Anterior cingulate cortex (tissue), 58 donors: ENCODE measurements at regions not wholly inside any gene's neighbourhood (a gene's known extent, or its start where the extent isn't known, plus 50 kb on each side); places are given as distances from the start of the nearest gene placed in this dataset.
"Not testable (repeated sequence)": the region's sequence is repeated elsewhere in the genome, so short reads cannot be mapped to it uniquely, and the experiment has no call there.

Source experiments
- DNase-seq, 58 donors: peaks; one replicate each; lab custom pipeline; 2025; lab: John Stamatoyannopoulos, UW

- DNase-seq = no peak
These were observed 1313.1 kb downstream of the JRKL start for GRCh38 chr11:97702951-97703350.

- no peak for DNase-seq
These were observed 1314.0 kb downstream of the JRKL start for GRCh38 chr11:97703851-97704250.

- not testable (repeated sequence) for DNase-seq
These were observed 1315.3 kb upstream of the CNTN5 start for GRCh38 chr11:97705441-97705840.

- DNase-seq = no peak
These were observed 1302.8 kb upstream of the CNTN5 start for GRCh38 chr11:97717922-97718321.

DNA sequence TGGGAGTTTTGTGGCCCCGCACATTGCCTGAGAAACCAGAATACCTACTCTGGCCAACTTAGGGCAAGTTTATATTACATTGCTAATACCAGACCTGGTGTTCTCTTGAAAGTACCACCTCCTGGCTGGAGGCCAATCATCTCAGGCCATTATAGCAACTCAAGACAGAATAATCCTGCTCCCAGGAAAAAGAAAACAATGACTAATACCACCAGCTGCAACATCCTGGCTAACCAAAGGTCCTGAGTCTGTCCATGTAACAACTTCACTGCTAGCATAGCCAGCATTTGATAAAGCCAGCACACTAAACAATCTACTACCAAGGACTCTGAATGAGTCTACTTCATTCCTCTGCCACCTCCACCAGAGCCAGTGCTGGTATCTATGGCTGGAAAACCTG is 1298.7 kb upstream of the CNTN5 start:
- DNase-seq = no peak

GRCh38 chr11:97722721-97723120 is 1298.0 kb upstream of the CNTN5 start:
- no peak for DNase-seq

- DNase-seq = no peak
These were observed 1291.0 kb upstream of the CNTN5 start for GRCh38 chr11:97729546-97730272.

DNA sequence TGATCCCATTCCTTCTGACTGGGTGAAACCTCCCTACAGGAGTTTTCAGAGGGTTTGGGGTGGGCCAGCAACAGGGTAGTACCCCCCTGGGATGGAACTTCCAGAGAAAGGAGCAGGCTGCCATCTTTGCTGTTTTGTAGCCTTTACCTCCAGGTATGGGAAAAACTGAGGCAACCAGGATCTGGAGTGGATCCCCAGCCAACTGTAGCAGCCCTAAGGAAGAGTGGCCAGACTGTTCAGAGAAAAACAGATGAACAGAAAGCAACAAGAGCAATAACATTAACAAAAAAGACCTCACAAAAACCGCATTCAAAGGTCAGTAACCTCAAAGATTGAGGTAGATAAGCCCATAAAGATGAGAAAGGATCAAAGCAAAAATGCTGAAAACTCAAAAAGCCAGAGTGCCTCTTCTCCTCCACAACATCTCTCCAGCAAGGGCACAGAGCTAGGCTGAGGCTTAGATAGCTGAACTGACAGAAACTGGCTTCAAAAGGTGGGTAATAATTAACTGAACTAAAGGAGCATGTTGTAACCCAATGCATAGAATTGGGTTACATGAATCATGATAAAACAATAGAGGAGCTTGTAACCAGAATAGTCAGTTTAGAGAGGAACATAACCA is 1288.6 kb upstream of the CNTN5 start:
- no peak for DNase-seq

GRCh38 chr11:97738751-97739150 is 1282.0 kb upstream of the CNTN5 start:
- no peak for DNase-seq

GRCh38 chr11:97739932-97740800 is 1280.6 kb upstream of the CNTN5 start:
- no peak for DNase-seq

DNA sequence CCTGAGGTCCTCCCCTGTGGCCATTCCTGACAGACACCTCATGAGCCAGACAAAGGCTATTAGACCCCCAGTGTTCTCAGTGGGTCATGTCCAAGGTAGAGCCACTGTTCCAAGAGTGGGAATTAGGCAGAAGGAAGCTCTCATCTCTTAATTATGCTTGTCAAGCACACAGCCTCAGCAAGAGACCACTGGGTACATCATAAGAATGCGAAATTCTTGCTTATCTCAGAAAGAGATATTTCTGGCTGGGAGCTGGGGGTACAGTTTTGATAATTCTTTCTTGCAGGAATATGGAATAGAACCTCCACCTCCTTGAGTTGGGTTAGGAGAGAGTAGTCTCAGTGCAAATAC is 1280.0 kb upstream of the CNTN5 start:
- DNase-seq = no peak

GRCh38 chr11:97742717-97743116 is 1278.0 kb upstream of the CNTN5 start:
- DNase-seq = no peak

DNA sequence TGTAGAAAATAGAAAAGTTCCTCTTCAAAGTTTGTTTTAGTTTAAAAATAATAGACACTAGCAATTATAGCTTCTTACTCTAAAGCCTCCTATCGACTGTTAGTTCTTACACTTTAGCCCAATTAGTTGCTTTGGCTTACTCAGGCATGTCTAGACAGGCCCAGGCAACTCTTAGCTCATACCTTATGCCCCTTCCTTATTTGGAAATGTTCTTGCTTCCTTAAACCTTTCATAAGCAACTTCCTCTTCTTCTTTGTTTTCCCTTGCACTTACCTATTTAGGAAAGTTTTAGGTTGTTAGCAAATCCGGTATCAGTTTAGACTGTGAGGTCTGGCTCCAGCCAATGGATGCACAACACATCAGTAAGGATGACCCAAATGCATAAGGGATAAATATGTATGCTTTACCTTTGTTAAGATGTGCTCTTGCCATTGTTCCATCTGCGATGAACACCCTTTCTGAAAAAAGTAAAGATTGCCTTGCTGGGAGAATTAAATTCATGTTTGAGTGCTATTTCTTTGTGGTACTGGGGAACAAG is 1277.5 kb upstream of the CNTN5 start:
- DNase-seq = no peak

- DNase-seq = no peak
These were observed 1275.2 kb upstream of the CNTN5 start for GRCh38 chr11:97745515-97746050.

- no peak for DNase-seq
These were observed 1273.9 kb upstream of the CNTN5 start for GRCh38 chr11:97746818-97747217.

DNA sequence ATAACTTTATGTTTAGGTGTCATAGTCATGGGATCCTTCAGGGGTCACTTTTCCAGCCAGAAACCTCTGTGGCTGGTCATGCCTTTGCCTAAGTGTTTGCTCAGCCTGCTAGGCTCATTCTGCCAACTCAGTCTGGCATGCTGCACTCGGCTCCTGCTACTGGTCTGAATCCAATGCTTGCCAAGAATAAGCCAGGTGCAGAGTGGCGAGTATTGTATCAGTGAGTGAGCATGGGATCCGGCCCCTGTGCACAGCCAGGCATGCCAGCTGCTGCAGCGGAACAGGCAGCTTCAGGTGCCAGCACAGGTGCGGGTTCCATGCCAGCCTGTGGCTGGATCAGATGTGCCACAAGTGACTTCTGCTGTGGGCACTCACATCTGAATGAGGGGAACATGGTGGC is 1269.3 kb upstream of the CNTN5 start:
- peak in 2 of 58 donors; percentile 1 to 11 for DNase-seq

DNA sequence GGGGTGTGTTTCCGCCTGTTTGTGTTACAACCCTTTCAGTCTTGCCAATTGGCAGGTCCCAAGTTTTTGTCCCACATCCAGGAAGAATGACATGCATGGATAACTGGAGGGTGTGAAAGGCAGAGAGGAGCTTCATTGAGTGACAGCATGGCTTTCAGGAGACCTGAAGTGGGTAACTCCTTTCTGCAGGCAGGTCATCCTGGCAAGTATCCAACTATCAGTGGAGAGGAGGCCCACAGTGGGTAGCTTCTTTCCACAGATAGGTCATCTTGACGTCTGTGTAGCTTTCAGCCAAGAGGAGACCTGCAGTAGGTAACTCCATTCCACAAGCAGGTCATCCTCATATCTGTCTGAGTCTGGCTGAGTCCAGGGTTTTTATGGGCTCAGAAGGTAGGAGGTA is 1268.8 kb upstream of the CNTN5 start:
- DNase-seq = no peak

GRCh38 chr11:97754976-97755375 is 1265.8 kb upstream of the CNTN5 start:
- no peak for DNase-seq

DNA sequence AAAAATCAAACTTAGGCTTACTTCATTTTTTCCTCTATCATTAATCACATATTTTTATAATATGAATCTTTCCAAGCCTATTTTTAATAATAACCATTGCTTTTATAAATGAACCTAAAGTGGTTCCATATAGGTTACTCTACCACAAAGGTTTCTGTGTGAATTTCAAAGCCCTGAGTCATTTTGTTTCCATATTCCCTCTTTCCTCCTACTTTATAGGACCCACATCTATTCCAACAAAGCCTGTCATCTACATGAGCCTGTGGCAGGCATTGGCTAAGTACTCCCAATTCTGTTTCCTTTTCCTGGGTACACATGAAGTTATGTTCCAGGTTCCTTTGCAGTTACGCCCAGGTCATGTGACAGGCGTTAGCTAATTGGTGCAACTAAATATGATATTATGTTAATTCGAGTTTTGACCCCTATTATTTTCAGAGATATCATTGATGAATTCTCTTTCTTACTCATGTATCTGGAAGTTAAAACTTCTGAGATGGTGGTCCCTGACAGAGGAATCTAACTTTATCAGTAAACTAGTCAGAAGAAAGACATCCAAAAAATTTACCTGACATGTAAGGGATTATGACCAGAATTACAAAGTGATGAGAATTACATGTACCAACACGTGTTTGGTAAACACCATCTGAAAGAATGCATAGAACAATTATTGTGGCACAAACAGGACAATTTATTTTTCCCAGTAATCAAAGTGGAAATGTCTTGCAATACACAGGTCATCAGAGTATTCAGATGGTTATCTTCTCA is 1264.0 kb upstream of the CNTN5 start:
- DNase-seq = no peak

DNA sequence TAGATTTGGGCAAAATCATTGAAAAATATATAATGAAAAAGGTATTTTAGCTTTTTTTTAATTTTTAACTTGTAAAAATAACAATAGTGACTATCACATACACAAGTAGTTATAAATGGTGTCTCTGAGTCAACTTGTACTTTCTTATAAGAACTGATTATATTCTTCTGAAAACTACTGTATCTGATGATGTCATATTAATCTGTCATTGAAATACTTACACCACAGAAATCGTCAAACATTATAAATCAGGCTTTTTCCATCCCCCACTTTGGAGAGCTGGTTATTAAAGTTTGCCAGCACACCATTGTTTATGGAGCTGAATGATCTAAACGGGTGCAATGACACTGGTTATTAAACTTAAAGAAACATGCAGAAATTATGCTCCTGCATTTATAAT is 1259.6 kb upstream of the CNTN5 start:
- DNase-seq = no peak
